Pancreas (tissue), 10 donors: ENCODE measurements at regions not wholly inside any gene's neighbourhood (a gene's known extent, or its start where the extent isn't known, plus 50 kb on each side); places are given as distances from the start of the nearest gene placed in this dataset.
A peak's percentile ranks its signal among the peaks of the same experiment; 100 is the strongest.

Source experiments
- ATAC-seq, 4 donors: fragments of 200-7000 bp; cut with Tn5 transposase; one replicate each; pipeline versions ENCODE4 v1.8.0 to v1.9.1; 2020; ENCODE audit warnings: mild to moderate bottlenecking in 4 of 4, moderate library complexity in 4 of 4
- DNase-seq, 6 donors: peaks; one replicate each; pipeline ENCODE4 v3.0.0-alpha.2; 2020
- FAIRE-seq: peaks from 2 replicates; lab custom pipeline; 2012; peaks lifted over from hg19 to GRCh38; lab: Jason Lieb, UNC
- H3K27ac ChIP-seq, 4 donors: fragments of 200-600 bp; sonication (generic); 1 replicate in 3 of 4; 2 replicates in 1 of 4; pipeline versions ENCODE4 v1.5.0 to v1.8.0; 2020
- H3K27me3 ChIP-seq, 4 donors: fragments of 200-600 bp; one replicate each; pipeline ENCODE4 v1.8.0; 2021
- H3K36me3 ChIP-seq, 3 donors: fragments of 200-600 bp; sonication (generic) in 1 of 3; one replicate each; pipeline versions ENCODE4 v1.5.0 to v1.8.0; 2020 to 2021
- H3K4me1 ChIP-seq, 3 donors: fragments of 200-600 bp; one replicate each; pipeline ENCODE4 v1.8.0; 2021
- H3K4me3 ChIP-seq, 4 donors: fragments of 200-600 bp; sonication (generic) in 2 of 4; one replicate each; pipeline versions ENCODE4 v1.5.0 to v1.8.0; 2020 to 2021
- H3K9me3 ChIP-seq, 4 donors: fragments of 200-600 bp; one replicate each; pipeline ENCODE4 v1.8.0; 2021
- WGBS, 2 donors: extraction: QIAGEN DNeasy Blood & Tissue Kit; methylation state at CpG; one replicate each; pipeline ENCODE4 v1.1.7; 2013; 5-methylcytosine and 5-hydroxymethylcytosine counted together
- intact Hi-C, 3 donors: fragments of 100-400 bp; cut with DNase I; formaldehyde crosslinking; loops; one replicate each; pipeline versions ENCODE4 v1.11.1 to v1.14.2; 2022
- TF ChIP-seq, protein P1 (sequence below), 4 donors: fragments of 200-600 bp; sonication (generic) in 3 of 4; IDR thresholded peaks; one replicate each; pipeline versions ENCODE4 v1.5.0 to v1.8.0; 2021; ENCODE audit warnings: antibody characterized with exemption in 4 of 4
- donor health status: healthy with polysubstance abuse.
- donor health status: DM: no; HTN: no; CAD: no; lungs with moderate emphysema.
- donor health status: DM: no; HTN: no; CAD: no.
- donor health status: control.
- donor health status: control.
- donor health status: Bipolar disorder and iron deficiency.
- donor health status: DM: yes; HTN: yes; CAD: no.
- donor health status: DM: no; HTN: no; CAD: no.
- donor health status: DM: no; HTN: no; CAD: no.
- donor health status: DM: yes; HTN: yes; CAD: no.

GRCh38 chr13:79866436-79866835 is 385.5 kb downstream of the NDFIP2 start:
- no peak overlapping the region for H3K4me3 ChIP-seq
- DNase-seq, result no peak
- no peaks in the 10 kb centered on the region for H3K36me3 ChIP-seq
- no peak for ATAC-seq
- no peak for FAIRE-seq
- H3K9me3 ChIP-seq, result no peaks in the 10 kb centered on the region
- H3K4me1 ChIP-seq, result peaks cover 0 to 24% (median 16%) of the 10 kb centered on the region in 3 donors
- H3K27me3 ChIP-seq, result no peaks in the 10 kb centered on the region
- TF ChIP-seq, protein P1, sequence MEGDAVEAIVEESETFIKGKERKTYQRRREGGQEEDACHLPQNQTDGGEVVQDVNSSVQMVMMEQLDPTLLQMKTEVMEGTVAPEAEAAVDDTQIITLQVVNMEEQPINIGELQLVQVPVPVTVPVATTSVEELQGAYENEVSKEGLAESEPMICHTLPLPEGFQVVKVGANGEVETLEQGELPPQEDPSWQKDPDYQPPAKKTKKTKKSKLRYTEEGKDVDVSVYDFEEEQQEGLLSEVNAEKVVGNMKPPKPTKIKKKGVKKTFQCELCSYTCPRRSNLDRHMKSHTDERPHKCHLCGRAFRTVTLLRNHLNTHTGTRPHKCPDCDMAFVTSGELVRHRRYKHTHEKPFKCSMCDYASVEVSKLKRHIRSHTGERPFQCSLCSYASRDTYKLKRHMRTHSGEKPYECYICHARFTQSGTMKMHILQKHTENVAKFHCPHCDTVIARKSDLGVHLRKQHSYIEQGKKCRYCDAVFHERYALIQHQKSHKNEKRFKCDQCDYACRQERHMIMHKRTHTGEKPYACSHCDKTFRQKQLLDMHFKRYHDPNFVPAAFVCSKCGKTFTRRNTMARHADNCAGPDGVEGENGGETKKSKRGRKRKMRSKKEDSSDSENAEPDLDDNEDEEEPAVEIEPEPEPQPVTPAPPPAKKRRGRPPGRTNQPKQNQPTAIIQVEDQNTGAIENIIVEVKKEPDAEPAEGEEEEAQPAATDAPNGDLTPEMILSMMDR (IDR thresholded peaks at IDR 0.05), result no peak
- H3K27ac ChIP-seq, result no peak overlapping the region
- WGBS, 2 donors, result 91 to 92% methylated on average over 2 of the region's 2 CpGs
- intact Hi-C loops, result no loop called here

DNA sequence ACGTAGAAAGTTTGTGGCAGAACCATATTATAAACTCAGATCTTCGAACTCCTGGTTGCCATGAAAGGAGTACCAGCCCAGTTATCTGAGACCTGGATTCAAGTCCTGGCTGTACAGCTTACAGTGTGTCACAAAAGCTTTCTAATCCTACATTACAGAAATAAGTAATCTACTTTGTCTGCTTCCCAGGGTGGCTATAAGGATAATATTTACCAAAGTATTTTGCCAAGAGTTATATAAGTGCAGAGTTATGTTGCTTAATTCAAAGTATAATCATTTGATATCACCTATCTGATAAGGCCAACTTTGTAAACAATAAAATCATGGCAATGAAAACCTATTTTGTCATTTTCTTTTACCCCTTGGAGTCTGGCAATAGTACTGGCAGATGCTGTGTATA is 381.6 kb downstream of the NDFIP2 start:
- H3K4me1 ChIP-seq, result no peaks in the 10 kb centered on the region
- intact Hi-C loops, result no loop called here
- 73 to 75% methylated on average over 2 of the region's 2 CpGs for WGBS, 2 donors
- no peak overlapping the region for H3K4me3 ChIP-seq
- FAIRE-seq, result no peak
- no peaks in the 10 kb centered on the region for H3K27me3 ChIP-seq
- H3K9me3 ChIP-seq, result no peaks in the 10 kb centered on the region
- peak in 1 of 4 donors; percentile 26 for ATAC-seq
- TF ChIP-seq, protein P1 (IDR thresholded peaks at IDR 0.05), result no peak
- no peak for DNase-seq
- no peak overlapping the region for H3K27ac ChIP-seq
- H3K36me3 ChIP-seq, result no peaks in the 10 kb centered on the region

DNA sequence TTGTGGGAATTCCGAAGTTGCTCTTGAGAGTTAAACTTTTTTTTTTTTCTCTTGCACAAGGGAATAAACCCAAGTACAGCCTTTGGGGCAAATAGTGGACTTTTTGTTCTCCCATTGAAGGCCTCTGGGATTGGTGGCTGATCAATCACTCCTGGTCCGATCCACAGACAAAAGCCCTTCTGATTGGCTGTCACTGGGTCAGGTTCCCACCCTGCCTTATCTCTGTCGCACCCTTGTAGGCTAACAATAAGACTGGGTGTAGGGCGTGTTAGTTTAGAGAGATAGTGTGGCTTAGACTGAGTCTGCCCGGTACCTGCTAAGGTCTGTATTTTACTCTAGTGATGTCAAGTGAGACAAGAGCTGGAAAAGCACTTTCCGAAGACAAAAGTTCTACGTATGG is 380.8 kb downstream of the NDFIP2 start:
- Histone ChIP-seq H3K9me3 (no peaks in the 10 kb centered on the region), H3K27me3 (no peaks in the 10 kb centered on the region), H3K36me3 (no peaks in the 10 kb centered on the region), H3K4me1 (no peaks in the 10 kb centered on the region), H3K27ac (no peak overlapping the region), H3K4me3 (no peak overlapping the region)
- ATAC-seq (no peak), DNase-seq (no peak), FAIRE-seq (no peak)
- WGBS, 2 donors, result 67 to 75% methylated on average over 7 of the region's 7 CpGs
- intact Hi-C loops, result no loop called here
- TF ChIP-seq, protein P1 (IDR thresholded peaks at IDR 0.05), result no peak

DNA sequence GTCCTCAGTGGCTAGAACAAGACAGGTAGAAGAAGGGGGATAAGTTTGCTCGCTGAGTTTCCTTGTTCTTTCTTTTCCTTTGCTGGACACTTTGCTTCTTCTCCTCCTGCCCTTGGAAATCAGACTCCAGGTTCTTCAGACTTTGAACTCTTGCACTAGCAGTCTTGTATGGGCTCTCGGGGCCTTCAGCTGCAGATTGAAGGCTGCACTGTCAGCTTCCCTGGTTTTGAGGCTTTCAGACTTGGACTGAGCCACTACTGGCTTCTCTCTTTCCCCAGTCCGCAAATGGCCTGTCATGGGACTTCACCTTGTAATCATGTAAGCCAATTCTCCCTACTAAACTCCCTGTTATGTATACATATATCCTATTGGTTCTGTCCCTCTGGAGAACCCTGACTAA is 379.8 kb downstream of the NDFIP2 start:
- FAIRE-seq (no peak), DNase-seq (no peak), ATAC-seq (no peak)
- H3K36me3 ChIP-seq, result no peaks in the 10 kb centered on the region
- H3K9me3 ChIP-seq, result no peaks in the 10 kb centered on the region
- H3K27ac ChIP-seq, result no peak overlapping the region
- no peak overlapping the region for H3K4me3 ChIP-seq
- no peaks in the 10 kb centered on the region for H3K27me3 ChIP-seq
- WGBS, 2 donors, result 87 to 91% methylated on average over 3 of the region's 3 CpGs
- H3K4me1 ChIP-seq, result no peaks in the 10 kb centered on the region
- intact Hi-C loops, result no loop called here
- TF ChIP-seq, protein P1 (IDR thresholded peaks at IDR 0.05), result no peak

DNA sequence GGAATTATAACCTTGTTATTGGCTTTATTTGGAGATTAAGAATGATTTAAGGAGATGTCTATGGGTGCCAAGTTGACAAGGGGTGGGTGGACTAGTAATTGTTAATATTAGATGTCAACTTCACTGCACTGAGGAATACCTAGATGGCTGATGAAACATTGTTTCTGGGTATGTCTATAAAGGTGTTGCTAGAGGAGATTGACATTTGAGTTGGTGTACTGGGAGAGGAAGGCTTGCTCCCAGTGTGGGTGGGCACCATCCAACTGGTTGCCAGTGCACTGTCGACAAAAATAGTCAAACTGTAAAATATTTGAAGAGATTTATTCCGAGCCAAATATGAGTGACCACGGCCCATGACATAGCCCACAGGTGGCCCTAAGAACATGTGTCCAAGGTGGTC is 378.8 kb downstream of the NDFIP2 start:
- no peaks in the 10 kb centered on the region for H3K9me3 ChIP-seq
- H3K4me1 ChIP-seq, result no peaks in the 10 kb centered on the region
- H3K36me3 ChIP-seq, result no peaks in the 10 kb centered on the region
- H3K4me3 ChIP-seq, result no peak overlapping the region
- DNase-seq, result no peak
- intact Hi-C loops, result no loop called here
- H3K27me3 ChIP-seq, result no peaks in the 10 kb centered on the region
- FAIRE-seq, result no peak
- TF ChIP-seq, protein P1 (IDR thresholded peaks at IDR 0.05), result no peak
- 93 to 97% methylated on average over 3 of the region's 3 CpGs for WGBS, 2 donors
- no peak for ATAC-seq
- no peak overlapping the region for H3K27ac ChIP-seq
